IMR-90 (cell line): ENCODE measurements at regions not wholly inside any gene's neighbourhood (a gene's known extent, or its start where the extent isn't known, plus 50 kb on each side); places are given as distances from the start of the nearest gene placed in this dataset.

ENCODE experiments used
- ATAC-seq: fragments of 200-7000 bp; cut with Tn5 transposase; 2 replicates; pipeline ENCODE4 v1.9.1; 2020; ENCODE audit warnings: low read depth, mild to moderate bottlenecking, moderate library complexity
- BruUV-seq: library from RNA; stranded (reverse); fragments of 400-500 nt; replicated peaks from 2 replicates; lab custom pipeline; 2021; lab: Mats Ljungman, UMichigan
- CTCF ChIA-PET: fragments of 300-600 bp; formaldehyde crosslinking; extraction: SDS; loops from one replicate; lab custom pipeline; 2021; ENCODE audit warnings: antibody characterized with exemption; lab: Yijun Ruan, JAX
- POLR2A ChIA-PET: fragments of 300-600 bp; sonication (Branson Sonifier 250); formaldehyde crosslinking; loops from one replicate; lab custom pipeline; 2022; ENCODE audit warnings: antibody characterized with exemption; ENCODE audit not compliant: unreplicated experiment; lab: Charles Lee
- DNase-seq: peaks from one replicate; pipeline ENCODE4 v3.0.0; 2013
- H2AFZ ChIP-seq: replicated peaks from 2 replicates; pipeline ENCODE3; 2013; ENCODE audit warnings: low read length, mild to moderate bottlenecking; ENCODE audit not compliant: poor library complexity
- H2AK5ac ChIP-seq: 2 replicates; pipeline ENCODE4 v1.6.1; 2013; ENCODE audit warnings: low read depth, low read length, inconsistent platforms
- H2AK9ac ChIP-seq: replicated peaks from 2 replicates; pipeline ENCODE3; 2013; ENCODE audit warnings: mild to moderate bottlenecking, low read depth, low read length, moderate library complexity; ENCODE audit not compliant: poor library complexity
- H2BK120ac ChIP-seq: 2 replicates; pipeline ENCODE4 v1.6.1; 2013; ENCODE audit warnings: low read depth, low read length, inconsistent platforms
- H2BK15ac ChIP-seq: 3 replicates; pipeline ENCODE4 v1.6.1; 2013; ENCODE audit warnings: low read depth, low read length, inconsistent platforms
- H2BK20ac ChIP-seq: 2 replicates; pipeline ENCODE4 v1.6.1; 2013; ENCODE audit warnings: low read depth, mild to moderate bottlenecking, inconsistent platforms, low read length, moderate library complexity
- H2BK5ac ChIP-seq: 2 replicates; pipeline ENCODE4 v1.6.1; 2013; ENCODE audit warnings: mild to moderate bottlenecking, low read depth, low read length, inconsistent platforms; ENCODE audit not compliant: poor library complexity, severe bottlenecking
- H3K14ac ChIP-seq: replicated peaks from 2 replicates; pipeline ENCODE4 v1.6.1; 2013; ENCODE audit warnings: low read depth, low read length, inconsistent platforms
- H3K18ac ChIP-seq: 2 replicates; pipeline ENCODE4 v1.6.1; 2013; ENCODE audit warnings: low read depth, low read length, control low read depth
- H3K23ac ChIP-seq: 2 replicates; pipeline ENCODE4 v1.6.1; 2013; ENCODE audit warnings: low read depth, low read length, inconsistent platforms
- H3K27ac ChIP-seq: 2 replicates; pipeline ENCODE4 v1.5.1; 2013; ENCODE audit warnings: mild to moderate bottlenecking, control low read depth, low read length; ENCODE audit not compliant: insufficient read depth
- H3K27me3 ChIP-seq: 2 replicates; pipeline ENCODE4 v1.6.1; 2013; ENCODE audit warnings: low read length; ENCODE audit not compliant: control insufficient read depth, insufficient read depth
- H3K36me3 ChIP-seq: 2 replicates; pipeline ENCODE4 v1.6.1; 2013; ENCODE audit warnings: low read length, mixed read lengths; ENCODE audit not compliant: control insufficient read depth, insufficient read depth
- H3K4ac ChIP-seq: 2 replicates; pipeline ENCODE4 v1.6.1; 2013; ENCODE audit warnings: low read depth, low read length, inconsistent platforms
- H3K4me1 ChIP-seq: 2 replicates; pipeline ENCODE4 v1.6.1; 2013; ENCODE audit warnings: low read length, mixed read lengths; ENCODE audit not compliant: control insufficient read depth, insufficient read depth
- H3K4me2 ChIP-seq: 2 replicates; pipeline ENCODE4 v1.6.1; 2013; ENCODE audit warnings: low read depth, mild to moderate bottlenecking, control low read depth, low read length, moderate library complexity
- H3K4me3 ChIP-seq: 2 replicates; pipeline ENCODE4 v1.5.1; 2013; ENCODE audit warnings: low read depth, mild to moderate bottlenecking, control low read depth, low read length, moderate library complexity; ENCODE audit not compliant: insufficient read depth
- H3K56ac ChIP-seq: 2 replicates; pipeline ENCODE4 v1.6.1; 2013; ENCODE audit warnings: low read length, inconsistent platforms; ENCODE audit not compliant: insufficient read depth; ENCODE audit errors: extremely low read depth
- H3K79me1 ChIP-seq, 2 experiments: 2 replicates each; pipeline ENCODE4 v1.6.1; 2013; ENCODE audit warnings: low read length in 2 of 2, inconsistent platforms in 1 of 2, low read depth in 1 of 2
- H3K9ac ChIP-seq: 2 replicates; pipeline ENCODE4 v1.6.1; 2013; ENCODE audit warnings: low read depth, low read length, control low read depth
- H3K9me1 ChIP-seq: 2 replicates; pipeline ENCODE4 v1.6.1; 2013; ENCODE audit warnings: low read length, inconsistent platforms; ENCODE audit not compliant: insufficient read depth
- H3K9me3 ChIP-seq: 2 replicates; pipeline ENCODE4 v1.6.1; 2013; ENCODE audit warnings: low read length; ENCODE audit not compliant: control insufficient read depth, insufficient read depth
- H4K20me1 ChIP-seq: 2 replicates; pipeline ENCODE4 v1.6.1; 2013; ENCODE audit warnings: low read length, inconsistent platforms; ENCODE audit not compliant: insufficient read depth
- H4K5ac ChIP-seq: 2 replicates; pipeline ENCODE4 v1.6.1; 2013; ENCODE audit warnings: mild to moderate bottlenecking, low read depth, low read length, control low read depth
- H4K8ac ChIP-seq, 2 experiments: 2 replicates each; pipeline ENCODE4 v1.6.1; 2013; ENCODE audit warnings: low read depth in 2 of 2, low read length in 2 of 2, control low read depth in 1 of 2, inconsistent platforms in 1 of 2
- H4K91ac ChIP-seq: 2 replicates; pipeline ENCODE4 v1.6.1; 2013; ENCODE audit warnings: low read depth, low read length, inconsistent platforms; ENCODE audit not compliant: insufficient read depth
- BHLHE40 ChIP-seq: fragments of 150-350 bp; IDR thresholded peaks from 2 replicates; pipeline ENCODE4 v1.6.1; 2016; ENCODE audit warnings: mild to moderate bottlenecking, low read depth, low read length
- CEBPB ChIP-seq: IDR thresholded peaks from 2 replicates; pipeline ENCODE4 v1.6.1; 2012; ENCODE audit warnings: low read depth, low read length, improper control_type of control experiment
- CHD1 ChIP-seq: IDR thresholded peaks from 2 replicates; pipeline ENCODE4 v1.6.1; 2012; ENCODE audit warnings: low read depth, low read length, improper control_type of control experiment
- CTCF ChIP-seq: conservative IDR thresholded peaks from 2 replicates; pipeline ENCODE4 v1.5.1; 2012; ENCODE audit warnings: mild to moderate bottlenecking, low read depth, low read length, improper control_type of control experiment
- ELK1 ChIP-seq: fragments of 150-350 bp; IDR thresholded peaks from 2 replicates; pipeline ENCODE4 v1.6.1; 2016; ENCODE audit warnings: low read depth, mild to moderate bottlenecking, low read length, moderate library complexity, borderline replicate concordance
- FOS ChIP-seq: fragments of 150-350 bp; IDR thresholded peaks from 2 replicates; pipeline ENCODE4 v1.6.1; 2016; ENCODE audit warnings: low read depth, low read length
- MAFK ChIP-seq: IDR thresholded peaks from 2 replicates; pipeline ENCODE4 v1.6.1; 2012; ENCODE audit warnings: low read depth, low read length, improper control_type of control experiment
- MAZ ChIP-seq: IDR thresholded peaks from 2 replicates; pipeline ENCODE4 v1.6.1; 2012; ENCODE audit warnings: low read depth, mild to moderate bottlenecking, low read length, improper control_type of control experiment, moderate library complexity, borderline replicate concordance
- MXI1 ChIP-seq: IDR thresholded peaks from 2 replicates; pipeline ENCODE4 v1.6.1; 2012; ENCODE audit warnings: low read depth, mild to moderate bottlenecking, low read length, moderate library complexity, borderline replicate concordance
- NFE2L2 ChIP-seq: fragments of 150-350 bp; IDR thresholded peaks from 2 replicates; pipeline ENCODE4 v1.6.1; 2016; ENCODE audit warnings: low read depth, mild to moderate bottlenecking, low read length
- POLR2A ChIP-seq: IDR thresholded peaks from 2 replicates; pipeline ENCODE4 v1.6.1; 2012; ENCODE audit warnings: mild to moderate bottlenecking, low read depth, low read length
- RAD21 ChIP-seq: IDR thresholded peaks from 2 replicates; pipeline ENCODE4 v1.6.1; 2012; ENCODE audit warnings: low read length, improper control_type of control experiment
- RCOR1 ChIP-seq: IDR thresholded peaks from 2 replicates; pipeline ENCODE4 v1.6.1; 2012; ENCODE audit warnings: mild to moderate bottlenecking, low read length, improper control_type of control experiment; ENCODE audit not compliant: insufficient replicate concordance
- RFX5 ChIP-seq: IDR thresholded peaks from 2 replicates; pipeline ENCODE4 v1.8.0; 2012; ENCODE audit warnings: low read depth, mild to moderate bottlenecking, low read length, moderate library complexity
- SMC3 ChIP-seq: fragments of 150-350 bp; IDR thresholded peaks from 2 replicates; pipeline ENCODE4 v1.6.1; 2016; ENCODE audit warnings: low read depth, mild to moderate bottlenecking, antibody characterized with exemption, low read length, moderate library complexity
- USF2 ChIP-seq: fragments of 150-350 bp; IDR thresholded peaks from 2 replicates; pipeline ENCODE4 v1.6.1; 2017; ENCODE audit warnings: mild to moderate bottlenecking, antibody characterized with exemption, low read length, low read depth
- WGBS, 2 experiments: methylation state at CpG; one replicate each; pipeline versions ENCODE4 v1.1.5 to v1.1.7; 2013; ENCODE audit warnings: missing lambda C conversion rate in 2 of 2; ENCODE audit not compliant: insufficient read length in 1 of 2; ENCODE audit errors: extremely low coverage in 2 of 2; 5-methylcytosine and 5-hydroxymethylcytosine counted together
- dilution Hi-C: fragments of 300-500 bp; cut with HindIII; formaldehyde crosslinking; loops from one replicate; pipeline ENCODE4 v1.14.3; 2018; ENCODE audit warnings: low sequenced_read_pairs; ENCODE audit not compliant: unreplicated experiment
- in situ Hi-C: fragments of 300-500 bp; cut with MboI; formaldehyde crosslinking; loops from 3 replicates; pipeline ENCODE4 v1.14.3; 2019; ENCODE audit warnings: low sequenced_read_pairs, inconsistent platforms, mixed read lengths
- intact Hi-C: fragments of 100-400 bp; cut with micrococcal nuclease; formaldehyde crosslinking; loops from 2 replicates; pipeline ENCODE4 v1.10.0; 2022

GRCh38 chr4:34720571-34720970, 1523.7 kb downstream of the ARAP2 start:
- in situ Hi-C loops = no loop called here
- BruUV-seq = no TSS peak
- POLR2A ChIA-PET = no interaction called here

More at GRCh38 chr4:34720571-34720970, 1523.7 kb downstream of the ARAP2 start:
- no peaks in the 10 kb centered on the region for H4K20me1 ChIP-seq
- H3K27me3 ChIP-seq = no peaks in the 10 kb centered on the region
- H2BK20ac ChIP-seq = no peak overlapping the region
- intact Hi-C loops (loop anchor here (5.0 kb wide), 1 partner anchor 1073 kb away; no protein-coding TSS in a partner anchor), dilution Hi-C loops (no loop called here)
- TF ChIP-seq POLR2A = no peak
- no peak for TF ChIP-seq ELK1
- TF ChIP-seq MAZ = no peak
- TF ChIP-seq RCOR1 = no peak
- TF ChIP-seq NFE2L2 = no peak
- peak; percentile 46 for TF ChIP-seq RAD21
- TF ChIP-seq USF2 = no peak
- no peak for TF ChIP-seq MXI1
- no peak for TF ChIP-seq BHLHE40
- TF ChIP-seq SMC3 = peak; percentile 38
- peak; percentile 50 for TF ChIP-seq CTCF
- TF ChIP-seq MAFK = no peak
- no peak for TF ChIP-seq RFX5
- no peak for TF ChIP-seq FOS
- TF ChIP-seq CEBPB = no peak
- no peak for TF ChIP-seq CHD1
- CTCF ChIA-PET = interaction anchor here (0.5 to 0.7 kb wide), 3 partner anchors 13 to 1243 kb away, joined by 3 read pairs; no protein-coding TSS in a partner anchor
- H3K18ac ChIP-seq = no peak overlapping the region
- H2BK15ac ChIP-seq = no peak overlapping the region
- no peak overlapping the region for H2AK9ac ChIP-seq
- H3K4me2 ChIP-seq = no peak overlapping the region
- no peak overlapping the region for H4K91ac ChIP-seq
- no CpG with 5 or more reads among the region's 1 CpG for WGBS, 2 experiments
- H3K9me3 ChIP-seq = no peaks in the 10 kb centered on the region
- no peak overlapping the region for H4K8ac ChIP-seq
- H3K23ac ChIP-seq = no peak overlapping the region
- H3K4me3 ChIP-seq = no peak overlapping the region
- no peaks in the 10 kb centered on the region for H3K79me1 ChIP-seq
- H3K9ac ChIP-seq = no peak overlapping the region
- H2AFZ ChIP-seq = no peak overlapping the region
- peak; percentile 24 for DNase-seq
- ATAC-seq = no peak
- no peaks in the 10 kb centered on the region for H3K9me1 ChIP-seq
- H2AK5ac ChIP-seq = no peak overlapping the region
- no peaks in the 10 kb centered on the region for H3K36me3 ChIP-seq
- no peaks in the 10 kb centered on the region for H3K4me1 ChIP-seq
- no peak overlapping the region for H2BK5ac ChIP-seq
- H2BK120ac ChIP-seq = no peak overlapping the region
- H3K14ac ChIP-seq = no peak overlapping the region
- no peak overlapping the region for H3K27ac ChIP-seq
- no peak overlapping the region for H4K5ac ChIP-seq
- H3K56ac ChIP-seq = no peak overlapping the region
- no peak overlapping the region for H3K4ac ChIP-seq
